Hypothalamus (tissue), 51 donors: ENCODE measurements at regions not wholly inside any gene's neighbourhood (a gene's known extent, or its start where the extent isn't known, plus 50 kb on each side); places are given as distances from the start of the nearest gene placed in this dataset.

Experiments
- DNase-seq, 51 donors: peaks; one replicate each; lab custom pipeline; 2025; lab: John Stamatoyannopoulos, UW

DNA sequence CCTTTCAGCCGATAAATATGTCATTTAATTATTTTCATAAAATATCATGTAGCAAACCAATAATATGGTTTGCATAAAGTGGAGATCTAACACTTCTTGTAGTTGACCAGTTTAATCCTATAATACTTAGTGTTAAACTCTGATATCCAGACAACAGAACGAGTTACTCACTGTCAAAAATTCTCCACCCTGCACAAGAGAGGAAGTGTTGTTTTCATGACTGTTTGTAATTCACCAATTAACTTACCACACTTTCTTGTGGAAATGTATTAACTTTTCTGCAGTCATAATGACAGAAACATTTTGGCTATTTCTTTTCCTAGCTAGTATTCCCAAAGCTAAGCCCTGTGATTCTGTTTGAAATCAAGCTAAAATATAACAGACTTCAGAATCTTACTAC is 555.3 kb upstream of the FTMT start:
- no peak for DNase-seq

GRCh38 chr5:121299153-121299552 is 552.5 kb upstream of the FTMT start:
- DNase-seq: no peak

DNA sequence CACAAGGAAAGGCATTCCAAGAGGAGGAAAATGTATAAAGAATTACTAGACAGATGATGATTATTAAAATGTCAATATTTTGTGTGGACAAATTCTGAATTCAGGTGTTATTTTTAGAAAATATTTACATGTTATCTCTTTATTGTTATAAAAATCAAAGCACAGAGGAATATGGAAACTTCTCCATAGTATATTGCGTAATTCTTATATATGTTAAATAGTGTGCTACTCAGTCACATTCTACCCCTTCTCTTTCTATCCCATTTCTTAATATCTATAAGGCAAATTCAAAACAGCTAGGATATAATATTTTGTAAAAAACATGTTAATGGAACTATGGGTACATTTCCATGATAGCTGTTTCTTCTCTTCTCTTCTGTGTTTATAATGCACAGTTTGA is 546.8 kb upstream of the FTMT start:
- DNase-seq: no peak

- DNase-seq: no peak
Measured at GRCh38 chr5:121313886-121314285, 537.8 kb upstream of the FTMT start.

DNA sequence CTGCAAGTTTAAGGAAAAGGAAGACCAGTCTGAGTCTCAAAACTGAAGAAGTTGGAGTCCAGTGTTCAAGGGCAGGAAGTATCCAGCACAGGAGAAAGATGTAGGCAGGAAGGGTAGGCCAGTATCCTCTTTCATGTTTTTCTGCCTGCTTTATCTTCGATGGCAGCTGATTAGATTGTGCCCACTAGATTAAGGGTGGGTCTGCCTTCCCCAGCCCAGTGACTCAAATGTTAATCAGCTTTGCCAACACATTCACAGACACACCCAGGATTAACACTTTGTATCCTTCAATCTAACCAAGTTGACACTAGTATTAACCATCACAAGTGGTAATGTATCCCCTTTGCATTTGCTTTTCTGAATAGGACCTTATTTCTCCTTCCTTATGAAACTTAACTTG is 535.9 kb upstream of the FTMT start:
- DNase-seq: no peak

DNA sequence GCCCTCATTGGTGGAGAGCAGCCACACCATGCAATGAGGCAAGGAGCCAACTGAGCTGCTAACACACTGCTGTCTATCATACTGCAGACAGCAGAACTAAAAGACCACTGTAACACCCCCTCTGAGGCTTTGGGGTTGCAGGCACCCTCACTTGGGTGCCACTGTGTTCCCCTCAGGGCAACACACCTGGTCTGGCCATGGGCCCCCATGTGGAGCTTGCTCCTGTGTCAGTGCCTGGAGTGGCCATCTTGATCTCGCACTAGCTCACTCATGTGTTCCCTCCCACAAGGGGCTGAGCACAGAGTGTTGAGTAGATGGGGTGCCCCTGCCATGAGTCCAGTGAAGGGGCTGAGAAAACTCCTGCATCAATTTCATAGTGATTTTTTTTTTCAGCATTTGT is 532.4 kb upstream of the FTMT start:
- DNase-seq: no peak

DNA sequence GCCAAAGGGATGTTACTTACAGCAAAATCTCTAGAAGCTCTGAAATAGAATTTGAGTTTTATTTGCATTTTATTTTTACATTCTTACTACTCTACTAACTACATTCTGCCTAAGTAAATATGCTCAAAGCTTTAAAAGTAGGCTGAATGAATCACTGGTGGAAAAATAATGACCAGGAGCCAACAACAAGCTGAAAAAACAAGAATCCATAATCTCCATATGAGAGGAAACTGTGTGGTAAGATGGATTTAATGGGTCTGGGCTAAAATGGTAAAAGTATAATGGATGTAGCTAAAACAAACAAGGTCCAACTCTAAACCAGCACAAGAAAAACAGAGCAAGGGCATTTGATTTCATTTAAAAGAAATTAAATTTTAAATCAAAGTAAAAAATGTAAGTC is 525.8 kb upstream of the FTMT start:
- DNase-seq: no peak

- no peak for DNase-seq
Measured at GRCh38 chr5:121350181-121350930, 501.3 kb upstream of the FTMT start.

DNA sequence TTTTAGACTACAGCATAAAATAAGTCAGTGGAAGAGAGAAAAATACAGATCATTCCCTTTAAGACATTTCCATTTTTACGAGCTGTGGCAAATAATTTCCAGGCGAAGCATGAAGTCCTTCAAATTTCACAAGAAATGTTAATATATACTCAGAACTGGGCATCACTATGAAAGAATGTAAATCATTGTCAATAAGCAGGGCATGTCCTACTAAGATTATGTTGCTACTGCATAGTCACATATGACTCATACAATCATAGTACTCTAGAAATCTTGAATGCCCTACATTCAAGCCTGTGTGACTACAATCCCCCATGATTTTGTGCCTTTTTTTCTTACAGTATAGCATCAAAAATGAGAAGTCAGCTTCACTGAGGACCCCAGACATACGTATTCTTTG is 485.2 kb upstream of the FTMT start:
- DNase-seq: no peak

GRCh38 chr5:121373371-121373770 is 478.3 kb upstream of the FTMT start:
- no peak for DNase-seq

DNA sequence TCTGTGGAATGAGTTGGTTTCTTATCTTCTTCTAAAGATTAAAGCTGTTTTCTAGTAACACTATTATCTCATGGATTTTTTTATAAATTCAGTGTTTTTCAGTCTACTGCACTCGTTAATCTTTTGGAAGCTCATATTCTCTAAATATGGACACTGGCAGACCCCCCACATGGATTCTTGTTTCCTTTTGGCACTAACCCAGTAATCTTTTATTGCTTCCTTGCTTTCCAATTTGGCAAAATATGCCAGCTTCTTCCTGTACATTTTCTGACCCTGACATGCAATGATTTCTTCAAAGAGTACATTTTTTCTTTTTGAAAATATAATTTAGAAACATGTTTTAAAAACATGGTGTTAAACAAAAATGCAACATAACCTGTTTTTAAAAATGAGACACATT is 474.2 kb upstream of the FTMT start:
- no peak for DNase-seq

GRCh38 chr5:121378046-121378445 is 473.6 kb upstream of the FTMT start:
- DNase-seq: no peak

DNA sequence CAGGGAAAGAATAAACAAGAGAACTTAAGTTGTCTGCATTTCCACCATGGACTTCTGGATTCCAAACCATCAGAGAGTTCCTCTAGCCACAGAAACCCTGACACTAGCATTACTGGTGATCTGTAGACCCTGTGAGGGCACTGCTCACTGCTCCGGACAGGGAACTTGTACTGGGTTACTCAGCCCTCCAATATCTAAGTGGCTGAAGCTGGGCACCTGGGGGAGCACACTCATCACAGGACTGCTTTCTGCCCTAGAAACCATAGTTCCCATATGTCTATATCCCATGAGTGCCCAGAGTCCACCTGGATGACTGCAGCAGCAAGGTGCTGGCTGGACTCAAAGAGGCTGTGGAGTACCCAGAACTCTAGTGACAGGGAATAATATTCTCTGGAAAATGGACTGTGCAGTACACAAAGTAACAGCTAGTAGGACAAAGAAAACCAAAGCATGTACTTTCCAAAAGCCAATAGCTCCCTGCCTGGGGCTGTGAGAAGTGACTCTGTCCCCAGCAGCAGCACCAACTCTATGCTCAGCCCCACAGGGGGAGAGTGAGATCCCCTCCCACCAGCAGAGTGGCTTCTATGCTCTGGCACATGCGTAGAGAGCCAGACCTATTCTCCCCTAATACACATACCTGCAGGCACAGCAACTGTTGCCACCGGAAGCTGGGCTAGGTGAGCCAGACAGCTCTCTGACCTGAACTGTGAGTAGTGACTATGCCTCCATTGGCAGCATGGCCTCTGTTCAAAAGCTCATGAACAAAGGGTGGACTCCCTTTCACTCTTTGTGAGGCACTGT is 472.9 kb upstream of the FTMT start:
- DNase-seq: no peak

DNA sequence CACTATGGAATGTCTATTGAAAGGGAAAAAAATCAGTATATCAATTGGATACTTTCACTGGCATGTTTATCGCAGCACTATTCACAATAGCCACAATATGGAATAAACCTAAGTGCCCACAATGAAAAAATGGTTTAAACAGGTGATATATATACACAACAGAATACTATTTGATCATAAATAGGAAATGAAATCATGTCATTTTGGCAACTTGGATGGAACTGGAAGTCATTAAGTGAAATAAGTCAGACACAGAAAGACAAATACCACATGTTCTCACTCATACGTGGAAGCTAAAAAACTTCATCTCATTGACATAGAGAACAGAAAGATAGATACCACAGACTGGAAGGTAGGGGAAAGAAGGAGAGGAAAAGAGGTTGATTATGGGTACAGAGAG is 471.6 kb upstream of the FTMT start:
- no peak for DNase-seq

GRCh38 chr5:121384359-121384758 is 467.3 kb upstream of the FTMT start:
- DNase-seq: no peak

DNA sequence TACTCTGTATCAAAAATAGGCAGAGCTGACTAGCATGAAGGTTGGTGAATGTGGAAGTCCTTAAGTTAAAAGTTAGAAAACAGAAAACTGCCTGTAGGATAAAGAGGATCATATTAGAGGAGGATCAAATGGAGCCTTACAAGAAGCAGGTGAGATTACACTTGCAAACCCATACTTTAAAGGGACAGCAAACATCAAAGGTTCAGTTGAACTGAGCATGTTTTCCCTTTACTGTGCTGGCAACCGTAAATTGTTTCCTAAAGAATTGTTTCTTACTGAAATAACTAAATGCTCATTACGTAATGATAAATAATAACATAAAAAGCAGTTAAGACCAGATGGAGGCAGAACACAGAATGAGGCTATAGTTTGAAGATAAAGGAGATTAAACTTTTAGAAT is 465.3 kb upstream of the FTMT start:
- no peak for DNase-seq

- DNase-seq: no peak
Measured at GRCh38 chr5:121396716-121397115, 455.0 kb upstream of the FTMT start.

DNA sequence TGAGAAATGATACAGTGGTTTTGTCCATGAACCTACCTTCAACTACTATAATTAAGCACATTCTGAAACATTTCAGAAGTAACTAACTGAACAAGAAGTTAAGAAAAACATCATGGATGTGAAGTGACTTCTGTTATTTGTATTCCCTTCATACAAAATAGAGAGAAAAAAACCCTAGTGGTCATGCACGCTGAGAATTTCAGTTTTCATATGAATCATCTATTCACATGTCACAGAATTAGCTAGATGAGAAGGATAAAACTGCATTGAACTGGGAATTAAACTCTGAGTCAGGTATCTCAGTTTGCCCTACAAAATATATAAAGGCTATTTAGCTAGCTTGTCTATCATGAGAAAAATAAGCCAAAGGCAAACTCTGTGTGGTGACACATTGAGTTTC is 451.8 kb upstream of the FTMT start:
- DNase-seq: no peak

DNA sequence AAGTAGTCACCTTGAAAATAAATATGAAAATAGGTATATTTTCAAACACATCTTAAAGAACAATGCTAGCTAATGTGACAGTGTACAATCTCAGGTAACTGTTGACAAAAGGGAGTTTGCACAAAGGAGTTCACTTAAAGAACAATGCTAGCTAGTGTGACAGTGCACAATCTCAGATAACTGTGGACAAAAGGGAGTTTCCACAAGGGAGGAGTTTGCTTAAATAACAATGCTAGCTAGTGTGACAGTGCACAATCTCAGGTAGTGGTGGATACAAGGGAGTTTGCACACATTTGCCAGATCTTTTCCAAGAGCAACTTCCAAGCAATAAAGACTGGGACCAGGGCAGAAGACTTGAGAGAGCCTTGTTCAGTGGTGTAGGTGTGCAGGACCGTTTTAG is 442.9 kb upstream of the FTMT start:
- DNase-seq: no peak

- DNase-seq: no peak
Measured at GRCh38 chr5:121415270-121415669, 436.4 kb upstream of the FTMT start.

DNA sequence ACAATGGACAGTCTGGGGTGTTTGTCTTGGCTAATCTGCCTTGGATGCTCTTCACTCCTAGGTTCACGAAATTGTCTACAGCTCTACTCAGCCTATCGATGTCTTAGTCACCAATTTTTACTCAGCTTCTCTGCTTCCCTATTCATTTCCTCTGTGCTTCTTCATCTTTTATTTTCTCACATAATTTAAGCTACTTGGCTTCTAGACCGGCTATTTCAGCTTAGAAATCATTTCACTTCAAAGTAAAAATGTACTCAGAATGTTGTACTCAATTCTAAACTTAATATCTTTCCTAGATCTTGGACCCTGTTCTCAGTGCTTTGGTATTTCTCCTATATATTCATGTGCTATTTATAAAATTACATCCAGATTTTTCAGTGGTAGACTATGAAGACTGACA is 430.0 kb upstream of the FTMT start:
- no peak for DNase-seq

- no peak for DNase-seq
Measured at GRCh38 chr5:121424976-121425375, 426.7 kb upstream of the FTMT start.
